ENCODE measurements at regions not wholly inside any gene's neighbourhood (a gene's known extent, or its start where the extent isn't known, plus 50 kb on each side); places are given as distances from the start of the nearest gene placed in this dataset.

GRCh38 chr18:3391704-3392466, 58.1 kb upstream of the TGIF1 start:
- no peaks in the 10 kb centered on the region for H3K27me3 ChIP-seq (ENCODE audit: insufficient read depth in 3 of 3, low read length in 2 of 3)
- no peaks in the 10 kb centered on the region for H3K4me1 ChIP-seq
- DNase-seq: no peak
- intact Hi-C loops (cut with DNase I): no loop called here
- peaks cover 15% of the 10 kb centered on the region for H3K9me3 ChIP-seq
- no peak for TF ChIP-seq CTCF (IDR thresholded peaks at IDR 0.05)
- no peak overlapping the region for H3K4me3 ChIP-seq
- no peaks in the 10 kb centered on the region for H3K36me3 ChIP-seq (ENCODE audit: insufficient read depth in 1 of 2, low read depth in 1 of 2)
- ATAC-seq: no peak
- 76 to 85% (median 77%) methylated on average over 5 of the region's 5 CpGs for WGBS, 3 donors
- no peak overlapping the region for H3K27ac ChIP-seq

- no peaks in the 10 kb centered on the region for H3K4me1 ChIP-seq
Measured at GRCh38 chr18:3392467-3392855, 57.5 kb upstream of the TGIF1 start.

GRCh38 chr18:3394648-3395047, 55.3 kb upstream of the TGIF1 start:
- TF ChIP-seq CTCF (IDR thresholded peaks at IDR 0.05): no peak
- H3K27ac ChIP-seq: no peak overlapping the region
- intact Hi-C loops (cut with DNase I): no loop called here
- H3K4me3 ChIP-seq: no peak overlapping the region
- H3K4me1 ChIP-seq: no peaks in the 10 kb centered on the region
- H3K9me3 ChIP-seq: peaks cover 11% of the 10 kb centered on the region
- 93 to 98% (median 94%) methylated on average over 5 of the region's 5 CpGs for WGBS, 3 donors
- no peaks in the 10 kb centered on the region for H3K27me3 ChIP-seq (ENCODE audit: insufficient read depth in 3 of 3, low read length in 2 of 3)
- ATAC-seq: no peak
- H3K36me3 ChIP-seq (ENCODE audit: insufficient read depth in 1 of 2, low read depth in 1 of 2): no peaks in the 10 kb centered on the region
- DNase-seq: no peak

More at GRCh38 chr18:3392467-3392855, 57.5 kb upstream of the TGIF1 start:
- H3K27ac ChIP-seq: no peak overlapping the region
- no peaks in the 10 kb centered on the region for H3K36me3 ChIP-seq (ENCODE audit: insufficient read depth in 1 of 2, low read depth in 1 of 2)
- TF ChIP-seq CTCF (IDR thresholded peaks at IDR 0.05): no peak
- DNase-seq (no peak), ATAC-seq (no peak)
- H3K9me3 ChIP-seq: peaks cover 15% of the 10 kb centered on the region
- H3K27me3 ChIP-seq (ENCODE audit: insufficient read depth in 3 of 3, low read length in 2 of 3): no peaks in the 10 kb centered on the region
- no peak overlapping the region for H3K4me3 ChIP-seq
- intact Hi-C loops (cut with DNase I): no loop called here
- 66 to 82% (median 75%) methylated on average over 2 of the region's 2 CpGs for WGBS, 3 donors

GRCh38 chr18:3395466-3395865, 54.5 kb upstream of the TGIF1 start:
- 72 to 87% (median 80%) methylated on average over 2 of the region's 2 CpGs for WGBS, 3 donors
- TF ChIP-seq CTCF (IDR thresholded peaks at IDR 0.05): no peak
- Histone ChIP-seq H3K9me3 (peaks cover 3% of the 10 kb centered on the region), H3K4me1 (no peaks in the 10 kb centered on the region), H3K27ac (no peak overlapping the region), H3K36me3 (ENCODE audit: insufficient read depth in 1 of 2, low read depth in 1 of 2) (no peaks in the 10 kb centered on the region), H3K4me3 (no peak overlapping the region), H3K27me3 (ENCODE audit: insufficient read depth in 3 of 3, low read length in 2 of 3) (no peaks in the 10 kb centered on the region)
- DNase-seq (no peak), ATAC-seq (no peak)
- intact Hi-C loops (cut with DNase I): no loop called here
